ENCODE measurements at regions not wholly inside any gene's neighbourhood (a gene's known extent, or its start where the extent isn't known, plus 50 kb on each side); places are given as distances from the start of the nearest gene placed in this dataset.
"Not testable (repeated sequence)": the region's sequence is repeated elsewhere in the genome, so short reads cannot be mapped to it uniquely, and the experiment has no call there.

DNA sequence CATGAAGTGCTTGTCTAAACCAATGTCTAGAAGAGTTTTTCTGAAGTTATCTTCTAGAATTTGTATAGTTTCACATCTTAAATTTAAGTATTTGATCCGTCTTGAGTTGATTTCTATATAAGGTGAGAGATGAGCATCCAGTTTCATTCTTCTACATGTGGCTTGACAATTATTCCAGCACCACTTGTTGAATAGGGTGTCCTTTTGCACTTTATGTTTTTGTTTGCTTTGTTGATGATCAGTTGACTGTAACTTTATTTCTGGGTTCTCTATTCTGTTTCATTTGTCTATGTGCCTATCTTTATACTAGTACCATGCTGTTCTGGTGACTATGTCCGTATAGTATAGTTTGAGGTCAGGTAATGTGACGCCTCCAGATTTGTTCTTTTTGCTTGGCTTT lies 426.6 kb upstream of the CHRM2 start:
- Histone ChIP-seq H3K9ac (ENCODE audit: low read depth, low read length, poor library complexity, severe bottlenecking) (no peak overlapping the region), H3K79me2 (ENCODE audit: insufficient read depth, low read length) (no peaks in the 10 kb centered on the region), H4K20me1 (ENCODE audit: insufficient read depth, low read length, poor library complexity, severe bottlenecking) (no peaks in the 10 kb centered on the region), H3K9me2 (replicated peaks; ENCODE audit: low read depth, low read length) (no peaks in the 10 kb centered on the region), H3K36me3 (ENCODE audit: insufficient read depth, low read length) (no peaks in the 10 kb centered on the region), H3K4me2 (ENCODE audit: low read depth, low read length, poor library complexity, severe bottlenecking) (no peak overlapping the region), H3F3A (ENCODE audit: low read depth) (no peaks in the 10 kb centered on the region), H2AFZ (ENCODE audit: low read length) (no peak overlapping the region), H3K4me3 (ENCODE audit: low read length, poor library complexity, severe bottlenecking) (no peak overlapping the region), H3K4me1 (ENCODE audit: insufficient read depth, low read length, poor library complexity, severe bottlenecking) (no peaks in the 10 kb centered on the region), H3K27me3 (ENCODE audit: insufficient read depth, low read length, poor library complexity, severe bottlenecking) (no peaks in the 10 kb centered on the region), H3K9me3 (ENCODE audit: insufficient read depth, low read depth, low read length) (no peaks in the 10 kb centered on the region)
- no peak for TF ChIP-seq EZH2phosphoT487 (IDR thresholded peaks at IDR 0.05; ENCODE audit: borderline replicate concordance)
- TF ChIP-seq, protein P1, sequence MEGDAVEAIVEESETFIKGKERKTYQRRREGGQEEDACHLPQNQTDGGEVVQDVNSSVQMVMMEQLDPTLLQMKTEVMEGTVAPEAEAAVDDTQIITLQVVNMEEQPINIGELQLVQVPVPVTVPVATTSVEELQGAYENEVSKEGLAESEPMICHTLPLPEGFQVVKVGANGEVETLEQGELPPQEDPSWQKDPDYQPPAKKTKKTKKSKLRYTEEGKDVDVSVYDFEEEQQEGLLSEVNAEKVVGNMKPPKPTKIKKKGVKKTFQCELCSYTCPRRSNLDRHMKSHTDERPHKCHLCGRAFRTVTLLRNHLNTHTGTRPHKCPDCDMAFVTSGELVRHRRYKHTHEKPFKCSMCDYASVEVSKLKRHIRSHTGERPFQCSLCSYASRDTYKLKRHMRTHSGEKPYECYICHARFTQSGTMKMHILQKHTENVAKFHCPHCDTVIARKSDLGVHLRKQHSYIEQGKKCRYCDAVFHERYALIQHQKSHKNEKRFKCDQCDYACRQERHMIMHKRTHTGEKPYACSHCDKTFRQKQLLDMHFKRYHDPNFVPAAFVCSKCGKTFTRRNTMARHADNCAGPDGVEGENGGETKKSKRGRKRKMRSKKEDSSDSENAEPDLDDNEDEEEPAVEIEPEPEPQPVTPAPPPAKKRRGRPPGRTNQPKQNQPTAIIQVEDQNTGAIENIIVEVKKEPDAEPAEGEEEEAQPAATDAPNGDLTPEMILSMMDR (conservative IDR thresholded peaks at IDR 0.05; ENCODE audit: low read length), result no peak

DNA sequence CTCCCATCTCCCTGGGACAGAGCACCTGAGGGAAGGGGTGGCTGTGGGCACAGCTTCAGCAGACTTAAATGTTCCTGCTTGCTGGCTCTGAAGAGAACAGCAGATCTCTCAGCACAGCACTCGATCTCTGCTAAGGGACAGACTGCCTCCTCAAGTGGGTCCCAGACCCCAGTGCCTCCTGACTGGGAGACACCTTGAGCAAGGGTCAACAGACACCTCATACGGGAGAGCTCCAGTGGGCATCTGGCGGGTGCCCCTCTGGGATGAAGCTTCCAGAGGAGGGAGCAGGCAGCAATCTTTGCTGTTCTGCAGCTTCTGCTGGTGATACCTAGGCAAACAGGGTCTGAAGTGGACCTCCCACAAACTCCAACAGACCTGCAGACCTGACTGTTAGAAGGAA lies 436.7 kb upstream of the CHRM2 start:
- H3K9me3 ChIP-seq (ENCODE audit: insufficient read depth, low read depth, low read length); H4K20me1 ChIP-seq (ENCODE audit: insufficient read depth, low read length, poor library complexity, severe bottlenecking); H3K9ac ChIP-seq (ENCODE audit: low read depth, low read length, poor library complexity, severe bottlenecking); H3K4me3 ChIP-seq (ENCODE audit: low read length, poor library complexity, severe bottlenecking); H3K9me2 ChIP-seq (replicated peaks; ENCODE audit: low read depth, low read length); H3K4me2 ChIP-seq (ENCODE audit: low read depth, low read length, poor library complexity, severe bottlenecking); H3K79me2 ChIP-seq (ENCODE audit: insufficient read depth, low read length); H3K27me3 ChIP-seq (ENCODE audit: insufficient read depth, low read length, poor library complexity, severe bottlenecking); H3K36me3 ChIP-seq (ENCODE audit: insufficient read depth, low read length); H2AFZ ChIP-seq (ENCODE audit: low read length); H3F3A ChIP-seq (ENCODE audit: low read depth); H3K4me1 ChIP-seq (ENCODE audit: insufficient read depth, low read length, poor library complexity, severe bottlenecking): not testable (repeated sequence)

DNA sequence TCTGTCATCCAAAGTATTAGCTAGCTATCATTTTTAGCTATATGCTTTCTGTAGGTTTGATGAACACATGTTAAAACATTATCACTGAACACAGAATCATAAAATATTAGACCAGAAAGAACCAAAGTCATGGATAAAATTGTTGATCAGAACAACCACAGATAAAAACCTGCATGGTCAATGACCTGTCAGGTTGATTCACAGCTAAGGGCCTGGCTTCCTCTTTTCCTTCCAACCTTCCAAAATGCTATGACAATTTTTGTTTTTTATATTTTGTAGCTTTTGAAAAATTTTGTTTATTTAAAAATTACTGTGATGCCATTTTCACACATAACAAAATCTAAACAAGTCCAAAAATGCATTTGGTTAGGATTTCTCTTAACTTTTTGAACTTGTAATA lies 444.4 kb upstream of the CHRM2 start:
- Histone ChIP-seq H3K9me3 (ENCODE audit: insufficient read depth, low read depth, low read length) (0 out of 2 replicates have a peak, but pooled peaks cover 4% of the 10 kb centered on the region), H3K79me2 (ENCODE audit: insufficient read depth, low read length) (no peaks in the 10 kb centered on the region), H3K4me1 (ENCODE audit: insufficient read depth, low read length, poor library complexity, severe bottlenecking) (no peaks in the 10 kb centered on the region), H3F3A (ENCODE audit: low read depth) (no peaks in the 10 kb centered on the region), H3K4me2 (ENCODE audit: low read depth, low read length, poor library complexity, severe bottlenecking) (no peak overlapping the region), H3K9ac (ENCODE audit: low read depth, low read length, poor library complexity, severe bottlenecking) (no peak overlapping the region), H3K4me3 (ENCODE audit: low read length, poor library complexity, severe bottlenecking) (no peak overlapping the region), H3K9me2 (replicated peaks; ENCODE audit: low read depth, low read length) (no peaks in the 10 kb centered on the region), H3K36me3 (ENCODE audit: insufficient read depth, low read length) (no peaks in the 10 kb centered on the region), H3K27me3 (ENCODE audit: insufficient read depth, low read length, poor library complexity, severe bottlenecking) (no peaks in the 10 kb centered on the region), H4K20me1 (ENCODE audit: insufficient read depth, low read length, poor library complexity, severe bottlenecking) (no peaks in the 10 kb centered on the region), H2AFZ (ENCODE audit: low read length) (no peak overlapping the region)
- TF ChIP-seq, protein P1 (conservative IDR thresholded peaks at IDR 0.05; ENCODE audit: low read length), result no peak
- TF ChIP-seq EZH2phosphoT487 (IDR thresholded peaks at IDR 0.05; ENCODE audit: borderline replicate concordance), result no peak

DNA sequence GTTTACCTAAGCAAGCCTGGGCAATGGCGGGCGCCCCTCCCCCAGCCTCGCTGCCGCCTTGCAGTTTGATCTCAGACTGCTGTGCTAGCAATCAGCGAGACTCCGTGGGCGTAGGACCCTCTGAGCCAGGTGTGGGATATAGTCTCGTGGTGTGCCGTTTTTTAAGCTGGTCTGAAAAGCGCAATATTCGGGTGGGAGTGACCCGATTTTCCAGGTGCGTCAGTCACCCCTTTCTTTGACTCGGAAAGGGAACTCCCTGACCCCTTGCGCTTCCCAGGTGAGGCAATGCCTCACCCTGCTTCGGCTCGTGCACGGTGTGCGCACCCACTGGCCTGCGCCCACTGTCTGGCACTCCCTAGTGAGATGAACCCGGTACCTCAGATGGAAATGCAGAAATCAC lies 442.6 kb upstream of the MTPN start:
- H3K4me3 ChIP-seq (ENCODE audit: low read length, poor library complexity, severe bottlenecking); H3K9ac ChIP-seq (ENCODE audit: low read depth, low read length, poor library complexity, severe bottlenecking); H3F3A ChIP-seq (ENCODE audit: low read depth); H3K79me2 ChIP-seq (ENCODE audit: insufficient read depth, low read length); H2AFZ ChIP-seq (ENCODE audit: low read length); H3K9me2 ChIP-seq (replicated peaks; ENCODE audit: low read depth, low read length); H3K9me3 ChIP-seq (ENCODE audit: insufficient read depth, low read depth, low read length); H3K4me1 ChIP-seq (ENCODE audit: insufficient read depth, low read length, poor library complexity, severe bottlenecking); H3K36me3 ChIP-seq (ENCODE audit: insufficient read depth, low read length); H3K4me2 ChIP-seq (ENCODE audit: low read depth, low read length, poor library complexity, severe bottlenecking); H3K27me3 ChIP-seq (ENCODE audit: insufficient read depth, low read length, poor library complexity, severe bottlenecking); H4K20me1 ChIP-seq (ENCODE audit: insufficient read depth, low read length, poor library complexity, severe bottlenecking): not testable (repeated sequence)

Measured in Loucy (cell line).